Activated CD8-positive, alpha-beta T cell treated with anti-CD3 and anti-CD28 coated beads, Interleukin-2, amount 10 ng/mL, durations not matched to agents 7 days and 5 days (primary cell): ENCODE measurements at regions not wholly inside any gene's neighbourhood (a gene's known extent, or its start where the extent isn't known, plus 50 kb on each side); places are given as distances from the start of the nearest gene placed in this dataset.

ENCODE experiments used
- ATAC-seq: fragments of 150-1000 bp; cut with Tn5 transposase; one replicate; pipeline ENCODE4 v1.10.0; 2021; ENCODE audit warnings: moderate library complexity
- CTCF ChIA-PET: fragments of 350-600 bp; sonication (Branson Sonifier 250); formaldehyde crosslinking; loops from one replicate; lab custom pipeline; 2021; ENCODE audit warnings: antibody characterized with exemption; lab: Charles Lee
- POLR2A ChIA-PET: fragments of 350-600 bp; sonication (Branson Sonifier 250); formaldehyde crosslinking; loops from one replicate; lab custom pipeline; 2021; ENCODE audit warnings: antibody characterized with exemption; lab: Charles Lee
- DNase-seq: peaks from one replicate; pipeline ENCODE4 v3.0.0-alpha.2; 2020
- H3K27ac Mint-ChIP-seq: one replicate; pipeline ENCODE4 v1.8.0; 2021; ENCODE audit warnings: mild to moderate bottlenecking, mixed read lengths
- H3K27me3 Mint-ChIP-seq: one replicate; pipeline ENCODE4 v1.8.0; 2021; ENCODE audit warnings: low read depth, mixed read lengths
- H3K36me3 Mint-ChIP-seq: one replicate; pipeline ENCODE4 v1.8.0; 2021; ENCODE audit warnings: low read depth, mixed read lengths
- H3K4me1 Mint-ChIP-seq: one replicate; pipeline ENCODE4 v1.8.0; 2021; ENCODE audit warnings: low read depth, mixed read lengths
- H3K4me3 Mint-ChIP-seq: one replicate; pipeline ENCODE4 v1.8.0; 2021; ENCODE audit warnings: mild to moderate bottlenecking, mixed read lengths
- H3K9me3 Mint-ChIP-seq: one replicate; pipeline ENCODE4 v1.8.0; 2022; ENCODE audit warnings: mixed read lengths; ENCODE audit not compliant: insufficient read depth

DNA sequence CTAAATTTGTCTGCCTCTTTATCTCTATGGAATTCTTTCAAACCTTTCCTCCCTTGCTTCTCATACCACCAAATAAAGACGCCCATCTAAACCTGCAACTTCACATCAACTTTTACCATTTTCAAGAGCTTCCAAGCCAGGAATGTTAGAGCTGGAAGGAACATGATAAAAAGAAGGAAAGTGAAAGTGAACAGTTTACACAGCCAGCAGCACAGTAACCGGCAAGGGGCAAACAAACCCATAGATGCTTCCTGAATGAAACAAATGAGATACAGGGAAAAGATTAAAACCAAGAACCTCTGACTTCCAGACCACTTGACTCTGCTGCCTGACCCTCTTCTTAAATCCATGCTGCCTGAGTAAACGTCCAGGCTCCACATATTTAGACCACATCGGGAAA, 231.1 kb upstream of the CA10 start:
- ChIA-PET POLR2A (no interaction called here), CTCF (no interaction called here)
- ATAC-seq = no peak
- Mint-ChIP-seq H3K27ac (no peak overlapping the region), H3K27me3 (no peaks in the 10 kb centered on the region), H3K4me1 (no peaks in the 10 kb centered on the region), H3K9me3 (no peaks in the 10 kb centered on the region), H3K4me3 (no peak overlapping the region), H3K36me3 (no peaks in the 10 kb centered on the region)
- DNase-seq = no peak

- Mint-ChIP-seq H3K9me3 (no peaks in the 10 kb centered on the region), H3K4me1 (no peaks in the 10 kb centered on the region), H3K36me3 (no peaks in the 10 kb centered on the region), H3K27me3 (no peaks in the 10 kb centered on the region), H3K4me3 (no peak overlapping the region), H3K27ac (no peak overlapping the region)
- ChIA-PET CTCF (no interaction called here), POLR2A (no interaction called here)
- DNase-seq (no peak), ATAC-seq (no peak)
These were observed 230.4 kb upstream of the CA10 start for GRCh38 chr17:52388941-52389340.

GRCh38 chr17:52384695-52385094, 226.2 kb upstream of the CA10 start:
- no peaks in the 10 kb centered on the region for H3K9me3 Mint-ChIP-seq
- no peak overlapping the region for H3K27ac Mint-ChIP-seq
- CTCF ChIA-PET = no interaction called here
- POLR2A ChIA-PET = no interaction called here
- H3K4me1 Mint-ChIP-seq = no peaks in the 10 kb centered on the region
- ATAC-seq (no peak), DNase-seq (no peak)
- no peaks in the 10 kb centered on the region for H3K36me3 Mint-ChIP-seq
- no peaks in the 10 kb centered on the region for H3K27me3 Mint-ChIP-seq
- H3K4me3 Mint-ChIP-seq = no peak overlapping the region

- no peaks in the 10 kb centered on the region for H3K36me3 Mint-ChIP-seq
- peak; percentile 33 for DNase-seq
- no peaks in the 10 kb centered on the region for H3K4me1 Mint-ChIP-seq
- no peak for ATAC-seq
- POLR2A ChIA-PET = no interaction called here
- no peaks in the 10 kb centered on the region for H3K27me3 Mint-ChIP-seq
- no peaks in the 10 kb centered on the region for H3K9me3 Mint-ChIP-seq
- no peak overlapping the region for H3K27ac Mint-ChIP-seq
- CTCF ChIA-PET = interaction anchor here (2.6 kb wide), 1 partner anchor 8 kb away, joined by 6 read pairs; no protein-coding TSS in a partner anchor
- no peak overlapping the region for H3K4me3 Mint-ChIP-seq
These were observed 225.1 kb upstream of the CA10 start for GRCh38 chr17:52383493-52384100.

- CTCF ChIA-PET = no interaction called here
- DNase-seq = no peak
These were observed 220.3 kb upstream of the CA10 start for GRCh38 chr17:52378860-52379259.

GRCh38 chr17:52376137-52376536, 217.6 kb upstream of the CA10 start:
- ChIA-PET POLR2A (no interaction called here), CTCF (no interaction called here)
- Mint-ChIP-seq H3K9me3 (no peaks in the 10 kb centered on the region), H3K36me3 (no peaks in the 10 kb centered on the region), H3K27ac (no peak overlapping the region), H3K4me1 (no peaks in the 10 kb centered on the region), H3K27me3 (no peaks in the 10 kb centered on the region), H3K4me3 (no peak overlapping the region)
- ATAC-seq (no peak), DNase-seq (no peak)

More at GRCh38 chr17:52378860-52379259, 220.3 kb upstream of the CA10 start:
- Mint-ChIP-seq H3K36me3 (no peaks in the 10 kb centered on the region), H3K27ac (no peak overlapping the region), H3K4me1 (no peaks in the 10 kb centered on the region), H3K27me3 (no peaks in the 10 kb centered on the region), H3K9me3 (no peaks in the 10 kb centered on the region), H3K4me3 (no peak overlapping the region)
- no peak for ATAC-seq
- POLR2A ChIA-PET = no interaction called here

GRCh38 chr17:52368886-52369285, 210.4 kb upstream of the CA10 start:
- ATAC-seq = no peak
- POLR2A ChIA-PET = no interaction called here
- no peaks in the 10 kb centered on the region for H3K4me1 Mint-ChIP-seq
- DNase-seq = no peak
- H3K9me3 Mint-ChIP-seq = no peaks in the 10 kb centered on the region
- no peak overlapping the region for H3K27ac Mint-ChIP-seq
- CTCF ChIA-PET = no interaction called here
- H3K4me3 Mint-ChIP-seq = no peak overlapping the region
- no peaks in the 10 kb centered on the region for H3K27me3 Mint-ChIP-seq
- H3K36me3 Mint-ChIP-seq = no peaks in the 10 kb centered on the region

- Mint-ChIP-seq H3K4me1 (no peaks in the 10 kb centered on the region), H3K4me3 (no peak overlapping the region), H3K27me3 (no peaks in the 10 kb centered on the region), H3K9me3 (peaks cover 4% of the 10 kb centered on the region), H3K36me3 (no peaks in the 10 kb centered on the region), H3K27ac (no peak overlapping the region)
- POLR2A ChIA-PET = no interaction called here
- no peak for ATAC-seq
- DNase-seq = no peak
- CTCF ChIA-PET = no interaction called here
These were observed 199.3 kb upstream of the CA10 start for GRCh38 chr17:52357854-52358253.

DNA sequence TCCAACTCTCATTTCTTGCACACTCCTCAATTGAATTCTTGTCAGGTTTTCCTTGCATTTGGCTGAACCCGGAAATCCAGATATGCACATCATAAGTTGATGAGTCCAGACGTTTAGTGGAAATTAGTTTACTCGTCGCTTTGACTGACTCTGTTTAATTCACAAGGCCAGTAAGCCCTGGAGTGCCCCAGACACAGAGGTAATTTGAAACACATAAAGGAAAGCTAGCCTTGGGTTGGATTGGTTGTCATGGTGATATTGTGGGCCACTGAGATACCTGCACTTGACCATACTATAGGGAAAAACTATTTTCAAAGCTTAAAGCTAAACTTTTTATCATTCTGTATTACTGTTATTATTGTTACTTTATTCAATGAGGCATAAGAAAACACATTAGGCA, 178.3 kb upstream of the CA10 start:
- no peak overlapping the region for H3K4me3 Mint-ChIP-seq
- no peak for ATAC-seq
- H3K36me3 Mint-ChIP-seq = no peaks in the 10 kb centered on the region
- no peaks in the 10 kb centered on the region for H3K27me3 Mint-ChIP-seq
- no peak for DNase-seq
- ChIA-PET CTCF (no interaction called here), POLR2A (no interaction called here)
- H3K27ac Mint-ChIP-seq = no peak overlapping the region
- H3K4me1 Mint-ChIP-seq = no peaks in the 10 kb centered on the region
- no peaks in the 10 kb centered on the region for H3K9me3 Mint-ChIP-seq

DNA sequence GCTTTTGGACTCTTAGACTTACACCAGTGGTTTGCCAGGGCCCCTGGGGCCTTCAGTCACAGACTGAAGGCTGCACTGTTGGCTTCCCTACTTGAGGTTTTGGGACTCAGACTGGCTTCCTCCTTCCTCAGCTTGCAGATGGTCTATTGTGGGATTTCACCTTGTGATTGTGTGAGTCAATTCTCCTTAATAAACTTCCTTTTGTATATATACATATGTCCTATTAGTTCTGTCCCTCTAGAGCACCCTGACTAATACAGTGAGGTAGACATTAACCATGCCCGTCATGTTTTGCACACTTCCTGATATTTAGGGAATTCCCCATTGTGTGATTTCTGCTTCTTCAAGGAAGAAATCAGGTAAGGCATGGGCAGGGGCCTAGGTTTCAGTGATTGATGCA, 147.8 kb upstream of the CA10 start:
- no peak for DNase-seq
- H3K27me3 Mint-ChIP-seq = no peaks in the 10 kb centered on the region
- H3K4me1 Mint-ChIP-seq = no peaks in the 10 kb centered on the region
- H3K9me3 Mint-ChIP-seq = no peaks in the 10 kb centered on the region
- ChIA-PET POLR2A (no interaction called here), CTCF (no interaction called here)
- no peak overlapping the region for H3K27ac Mint-ChIP-seq
- no peak for ATAC-seq
- H3K4me3 Mint-ChIP-seq = no peak overlapping the region
- H3K36me3 Mint-ChIP-seq = no peaks in the 10 kb centered on the region

- no peak overlapping the region for H3K4me3 Mint-ChIP-seq
- no peaks in the 10 kb centered on the region for H3K27me3 Mint-ChIP-seq
- no peaks in the 10 kb centered on the region for H3K4me1 Mint-ChIP-seq
- CTCF ChIA-PET = no interaction called here
- H3K36me3 Mint-ChIP-seq = no peaks in the 10 kb centered on the region
- DNase-seq (no peak), ATAC-seq (no peak)
- H3K27ac Mint-ChIP-seq = no peak overlapping the region
- H3K9me3 Mint-ChIP-seq = no peaks in the 10 kb centered on the region
- POLR2A ChIA-PET = no interaction called here
These were observed 140.4 kb upstream of the CA10 start for GRCh38 chr17:52298881-52299280.

GRCh38 chr17:52297230-52298010, 138.9 kb upstream of the CA10 start:
- Mint-ChIP-seq H3K27ac (no peak overlapping the region), H3K4me3 (no peak overlapping the region), H3K9me3 (no peaks in the 10 kb centered on the region), H3K27me3 (no peaks in the 10 kb centered on the region), H3K4me1 (no peaks in the 10 kb centered on the region), H3K36me3 (no peaks in the 10 kb centered on the region)
- ATAC-seq (no peak), DNase-seq (no peak)
- POLR2A ChIA-PET = no interaction called here
- CTCF ChIA-PET = interaction anchor here (1.0 kb wide), 1 partner anchor 531 kb away, joined by 3 read pairs; no protein-coding TSS in a partner anchor
